Skeletal muscle cell (primary cell): ENCODE measurements at regions not wholly inside any gene's neighbourhood (a gene's known extent, or its start where the extent isn't known, plus 50 kb on each side); places are given as distances from the start of the nearest gene placed in this dataset.

ENCODE experiments used
- DNase-seq: peaks from one replicate; pipeline ENCODE4 v3.0.0-alpha.2; 2010; ENCODE audit warnings: low read depth
- H3K4me3 ChIP-seq: 2 replicates; pipeline ENCODE4 v1.5.1; 2011; ENCODE audit warnings: low read depth, mild to moderate bottlenecking, control low read depth, low read length, moderate library complexity

- H3K4me3 ChIP-seq, result no peak overlapping the region
These were observed 61.6 kb upstream of the TBX20 start for GRCh38 chr7:35315517-35315916.

GRCh38 chr7:35314354-35314753, 60.5 kb upstream of the TBX20 start:
- no peak overlapping the region for H3K4me3 ChIP-seq
- DNase-seq, result no peak

More at GRCh38 chr7:35315517-35315916, 61.6 kb upstream of the TBX20 start:
- no peak for DNase-seq

- H3K4me3 ChIP-seq, result no peak overlapping the region
- no peak for DNase-seq
These were observed 59.7 kb upstream of the TBX20 start for GRCh38 chr7:35313575-35313974.
